HG02943 (cell line): ENCODE measurements at regions not wholly inside any gene's neighbourhood (a gene's known extent, or its start where the extent isn't known, plus 50 kb on each side); places are given as distances from the start of the nearest gene placed in this dataset.
A peak's percentile ranks its signal among the peaks of the same experiment; 100 is the strongest.

Experiments used
- ATAC-seq: cut with Tn5 transposase; IDR thresholded peaks from one replicate; pipeline ENCODE4 v1.9.1; 2021; ENCODE audit warnings: mild to moderate bottlenecking, low read depth, moderate library complexity; ENCODE audit not compliant: unreplicated experiment

GRCh38 chr12:92089559-92089958, 56.1 kb downstream of the BTG1 start:
- no peak for ATAC-seq

GRCh38 chr12:92088805-92089204, 56.8 kb downstream of the BTG1 start:
- no peak for ATAC-seq

GRCh38 chr12:92085736-92086040, 60.0 kb downstream of the BTG1 start:
- no peak for ATAC-seq

GRCh38 chr12:92085040-92085735, 60.5 kb downstream of the BTG1 start:
- no peak for ATAC-seq

GRCh38 chr12:92080911-92081285, 64.7 kb downstream of the BTG1 start:
- ATAC-seq = no peak

- ATAC-seq = no peak
Measured at GRCh38 chr12:92079054-92079385, 66.6 kb downstream of the BTG1 start.

GRCh38 chr12:92078167-92079053, 67.2 kb downstream of the BTG1 start:
- no peak for ATAC-seq

GRCh38 chr12:92077530-92077929, 68.1 kb downstream of the BTG1 start:
- no peak for ATAC-seq

GRCh38 chr12:92076101-92076500, 69.5 kb downstream of the BTG1 start:
- no peak for ATAC-seq

GRCh38 chr12:92075425-92075914, 70.2 kb downstream of the BTG1 start:
- ATAC-seq = no peak

- no peak for ATAC-seq
Measured at GRCh38 chr12:92074889-92075288, 70.8 kb downstream of the BTG1 start.

GRCh38 chr12:92073094-92073493, 72.6 kb downstream of the BTG1 start:
- ATAC-seq = no peak

- ATAC-seq = no peak
Measured at GRCh38 chr12:92072112-92072511, 73.5 kb downstream of the BTG1 start.

GRCh38 chr12:92070864-92071445, 74.7 kb downstream of the BTG1 start:
- ATAC-seq = no peak

- peak; percentile 60 for ATAC-seq
Measured at GRCh38 chr12:92070054-92070863, 75.4 kb downstream of the BTG1 start.

- no peak for ATAC-seq
Measured at GRCh38 chr12:92068459-92068858, 77.2 kb downstream of the BTG1 start.

GRCh38 chr12:92065639-92066038, 80.0 kb downstream of the BTG1 start:
- no peak for ATAC-seq

- ATAC-seq = peak; percentile 70
Measured at GRCh38 chr12:92065018-92065499, 80.6 kb downstream of the BTG1 start.

- no peak for ATAC-seq
Measured at GRCh38 chr12:92064422-92064821, 81.2 kb downstream of the BTG1 start.

GRCh38 chr12:92063641-92064040, 82.0 kb downstream of the BTG1 start:
- ATAC-seq = no peak
